Smooth muscle cell of the brain vasculature (primary cell): ENCODE measurements at regions not wholly inside any gene's neighbourhood (a gene's known extent, or its start where the extent isn't known, plus 50 kb on each side); places are given as distances from the start of the nearest gene placed in this dataset.
"Not testable (repeated sequence)": the region's sequence is repeated elsewhere in the genome, so short reads cannot be mapped to it uniquely, and the experiment has no call there.

Experiments used
- DNase-seq: peaks from one replicate; pipeline ENCODE4 v3.0.0-alpha.2; 2012; ENCODE audit warnings: low read depth, low spot score

DNA sequence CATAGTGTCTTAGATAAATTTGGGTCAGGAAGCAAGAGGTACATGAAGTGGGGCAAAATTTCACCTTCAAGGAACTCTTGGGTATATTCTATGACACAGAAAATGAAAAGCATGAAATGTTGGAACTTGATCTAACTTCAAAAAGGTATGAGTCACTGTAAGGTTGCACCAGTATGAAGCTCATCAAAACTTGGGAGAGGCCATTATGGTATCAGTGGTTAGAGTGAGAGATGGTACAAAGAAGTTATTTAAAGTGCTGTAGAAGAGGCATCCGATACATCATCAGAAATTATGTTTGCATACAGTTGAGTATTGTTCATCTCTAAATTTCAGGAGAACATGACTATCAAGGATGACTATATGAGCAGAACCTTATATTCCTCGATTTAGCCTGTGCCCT lies 302.9 kb upstream of the SUCLG2 start:
- no peak for DNase-seq

GRCh38 chr3:67947808-67948508 lies 293.5 kb upstream of the SUCLG2 start:
- no peak for DNase-seq

DNA sequence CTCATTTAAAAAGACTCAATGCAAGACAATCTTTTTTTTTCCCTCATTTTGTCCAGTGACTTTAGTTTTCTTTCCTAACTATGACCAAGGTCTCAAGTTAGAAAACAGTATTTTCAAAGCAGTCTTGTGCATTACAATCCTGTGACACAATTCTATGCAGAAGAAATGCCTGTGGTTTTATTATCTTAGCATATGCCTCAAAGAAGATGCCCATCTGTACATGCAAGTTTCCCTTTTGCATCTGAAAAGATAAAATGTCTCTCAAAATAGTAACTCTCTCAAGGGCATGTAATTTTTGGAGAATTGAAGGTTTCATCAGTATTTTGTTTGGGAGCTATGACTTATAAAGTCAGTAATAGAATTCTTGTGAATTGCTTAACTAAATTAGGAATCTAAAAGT lies 292.0 kb upstream of the SUCLG2 start:
- DNase-seq = no peak

DNA sequence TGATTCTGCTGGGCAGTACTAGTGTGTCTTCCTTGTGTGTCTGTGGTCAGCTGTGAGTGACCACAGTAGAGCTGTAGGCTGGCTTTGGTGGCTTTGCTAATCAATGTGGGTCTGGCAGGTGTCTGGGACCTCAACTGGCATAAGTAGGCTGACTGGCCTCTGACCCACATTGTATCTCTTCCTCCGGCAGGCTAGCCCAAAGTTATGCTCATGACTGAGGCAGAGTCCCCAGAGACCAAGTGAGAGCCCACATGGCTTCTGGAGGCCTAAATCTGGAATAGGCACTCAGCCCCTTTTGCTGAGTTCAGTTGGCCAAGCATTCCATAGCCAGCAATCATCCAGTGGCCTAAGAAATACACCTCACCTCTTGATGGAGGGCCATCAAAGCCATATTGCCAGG lies 289.1 kb upstream of the SUCLG2 start:
- no peak for DNase-seq

GRCh38 chr3:67941433-67942030 lies 287.1 kb upstream of the SUCLG2 start:
- DNase-seq = no peak

DNA sequence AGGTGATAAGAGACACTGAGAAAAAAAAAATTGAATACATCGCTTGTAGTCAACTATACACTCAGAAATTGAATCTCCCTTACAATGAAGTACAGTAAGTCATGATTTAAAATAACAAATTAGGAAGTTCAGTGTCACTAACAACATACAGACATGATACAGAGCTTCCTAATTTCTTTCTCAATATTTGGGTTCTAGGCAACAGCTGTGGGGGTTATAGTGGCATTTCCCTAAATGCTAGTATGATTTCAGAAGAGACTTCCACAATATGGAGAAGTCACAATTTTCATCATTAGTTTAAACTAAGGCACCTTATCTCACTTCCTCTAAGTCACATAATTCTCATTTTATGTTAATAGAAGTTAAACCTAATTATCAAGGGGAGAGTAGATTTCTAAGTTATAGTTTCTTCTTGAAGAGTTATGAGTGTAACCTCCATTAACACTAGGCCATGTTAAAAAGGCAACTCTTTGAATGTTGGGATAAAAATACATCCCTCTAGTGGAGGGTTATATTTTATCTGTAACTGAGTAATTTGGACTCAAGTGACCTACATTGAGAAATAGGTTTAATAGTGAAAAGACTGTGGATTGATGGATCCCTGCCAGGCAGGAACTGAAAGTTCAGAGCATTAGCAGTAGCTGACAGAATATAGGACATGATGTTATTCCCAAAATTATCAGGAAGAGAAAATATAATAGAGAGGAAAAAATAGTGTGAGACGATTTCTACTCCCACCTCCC lies 286.0 kb upstream of the SUCLG2 start:
- DNase-seq = no peak

DNA sequence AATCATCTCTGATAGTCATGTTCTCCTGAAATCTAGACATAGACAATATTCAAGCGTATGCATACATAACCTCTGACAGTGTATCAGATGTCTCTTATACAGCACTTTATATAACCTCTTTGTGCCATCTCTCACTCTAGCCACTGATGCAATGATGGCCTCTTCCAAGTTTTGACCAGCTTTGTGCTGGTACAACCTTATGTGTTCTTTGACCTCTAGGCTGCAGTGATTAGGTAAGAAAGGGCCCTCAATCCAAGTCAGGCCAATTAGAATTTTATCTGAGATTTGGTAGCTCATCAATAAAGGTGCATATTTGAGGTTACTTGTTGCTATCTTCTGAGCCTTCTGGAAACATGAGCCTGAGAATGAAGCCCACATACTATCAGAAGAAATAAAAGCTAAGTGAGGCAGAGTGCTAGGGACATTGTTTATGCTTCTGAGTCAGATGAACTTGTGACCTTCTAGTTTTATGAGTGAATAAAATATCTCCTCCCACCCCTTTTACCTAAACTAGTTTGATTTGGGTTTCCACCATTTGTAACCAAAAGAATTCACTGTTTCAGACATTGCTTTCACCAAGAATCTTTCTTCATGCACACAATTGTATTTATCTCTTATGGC lies 283.2 kb upstream of the SUCLG2 start:
- DNase-seq = no peak

- not testable (repeated sequence) for DNase-seq
These were observed 276.0 kb upstream of the SUCLG2 start for GRCh38 chr3:67930394-67930793.

- DNase-seq = no peak
These were observed 269.4 kb upstream of the SUCLG2 start for GRCh38 chr3:67923796-67924195.

- DNase-seq = no peak
These were observed 266.6 kb upstream of the SUCLG2 start for GRCh38 chr3:67920969-67921368.

DNA sequence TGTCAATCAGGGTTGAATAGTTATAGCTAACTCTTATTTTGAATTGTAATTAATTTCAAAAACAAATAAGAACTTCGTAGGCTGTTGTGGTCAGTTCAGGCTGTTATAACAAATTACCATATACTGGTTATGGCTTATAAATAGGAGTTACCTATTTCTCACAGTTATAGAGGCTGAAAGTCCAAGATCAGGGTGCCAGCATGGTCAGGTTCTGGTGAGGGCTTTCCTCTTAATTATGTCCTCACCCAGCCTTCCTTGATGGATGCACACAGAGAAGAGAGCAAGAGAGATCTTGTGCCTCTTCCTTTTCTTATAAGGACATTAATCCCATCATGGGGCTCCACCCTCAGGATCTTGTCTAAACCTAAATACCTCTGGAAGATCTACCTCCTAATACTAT lies 265.9 kb upstream of the SUCLG2 start:
- no peak for DNase-seq

DNA sequence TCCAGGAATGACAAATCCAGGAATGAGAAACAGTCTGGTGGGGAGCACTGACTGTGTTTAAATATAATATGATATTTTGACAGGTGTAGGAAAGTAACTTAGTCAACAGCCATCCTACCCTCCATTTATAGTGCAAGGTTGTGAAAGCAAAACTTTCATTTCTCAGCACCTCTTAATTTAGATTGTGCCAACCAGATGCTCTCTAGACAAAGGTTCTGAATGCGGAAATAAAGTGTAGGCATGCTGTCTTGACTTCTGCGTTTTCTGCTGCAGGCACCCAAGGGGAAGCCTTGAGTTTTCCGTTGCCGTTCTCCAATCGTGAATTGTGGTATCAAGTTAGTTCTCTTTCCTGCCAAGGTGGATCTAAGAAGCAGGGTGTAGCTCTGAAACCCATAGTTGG lies 261.9 kb upstream of the SUCLG2 start:
- DNase-seq = no peak

DNA sequence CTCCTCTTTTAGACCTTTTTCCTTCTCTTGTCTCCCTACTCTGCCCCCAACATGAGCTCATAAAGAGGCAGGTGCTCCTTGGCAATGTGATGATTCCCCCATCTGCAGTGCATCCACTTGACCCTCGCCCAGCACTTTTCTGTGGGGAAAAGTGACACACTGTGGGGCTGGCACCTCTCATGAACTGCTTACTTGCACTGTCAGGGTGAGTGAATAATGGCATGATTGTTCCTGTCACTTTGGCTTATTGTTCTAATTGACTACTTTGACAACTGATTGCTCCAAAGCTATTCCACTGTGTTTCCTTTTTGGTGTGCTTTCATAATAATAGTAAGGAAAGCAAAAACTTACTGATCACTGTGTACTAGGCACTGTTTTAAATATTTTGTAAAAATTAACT lies 253.3 kb upstream of the SUCLG2 start:
- DNase-seq = no peak

- no peak for DNase-seq
These were observed 251.8 kb upstream of the SUCLG2 start for GRCh38 chr3:67906261-67906660.

DNA sequence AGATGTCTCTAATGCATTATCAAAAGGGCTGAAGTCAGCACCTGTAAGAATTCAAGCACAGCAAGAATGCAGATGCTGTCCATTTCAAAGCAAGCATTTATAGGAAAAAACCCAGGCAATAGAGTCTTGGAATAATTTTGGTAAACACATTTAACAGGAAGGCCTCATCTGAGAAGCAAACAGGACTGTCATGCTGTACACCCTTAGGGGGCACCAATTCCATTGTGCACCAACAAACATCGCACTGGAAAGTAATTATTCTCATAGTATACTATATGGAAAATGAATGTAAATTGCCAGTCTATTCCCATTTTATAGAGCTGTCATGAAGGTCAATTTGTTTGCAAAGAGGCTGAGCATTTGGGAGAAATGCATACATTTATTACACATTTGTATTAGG lies 247.3 kb upstream of the SUCLG2 start:
- DNase-seq = no peak

DNA sequence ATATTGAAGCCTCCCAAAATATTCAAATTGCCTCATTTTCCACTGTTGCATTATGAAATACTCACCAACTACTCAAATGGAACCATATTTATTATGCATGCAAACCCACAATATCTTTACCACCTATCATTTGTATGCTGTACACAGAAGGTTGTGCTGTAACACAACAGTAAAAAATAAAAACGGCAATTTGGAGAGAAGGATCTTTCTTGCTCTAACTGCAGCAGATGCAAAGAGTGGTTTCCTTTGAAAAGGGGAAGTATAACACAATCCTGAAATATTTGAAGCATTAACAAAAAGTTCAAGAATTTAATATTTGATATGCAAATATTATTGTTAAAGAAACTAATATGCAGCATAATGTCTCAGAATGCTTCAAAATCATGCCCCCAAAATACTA lies 244.5 kb upstream of the SUCLG2 start:
- DNase-seq = no peak

DNA sequence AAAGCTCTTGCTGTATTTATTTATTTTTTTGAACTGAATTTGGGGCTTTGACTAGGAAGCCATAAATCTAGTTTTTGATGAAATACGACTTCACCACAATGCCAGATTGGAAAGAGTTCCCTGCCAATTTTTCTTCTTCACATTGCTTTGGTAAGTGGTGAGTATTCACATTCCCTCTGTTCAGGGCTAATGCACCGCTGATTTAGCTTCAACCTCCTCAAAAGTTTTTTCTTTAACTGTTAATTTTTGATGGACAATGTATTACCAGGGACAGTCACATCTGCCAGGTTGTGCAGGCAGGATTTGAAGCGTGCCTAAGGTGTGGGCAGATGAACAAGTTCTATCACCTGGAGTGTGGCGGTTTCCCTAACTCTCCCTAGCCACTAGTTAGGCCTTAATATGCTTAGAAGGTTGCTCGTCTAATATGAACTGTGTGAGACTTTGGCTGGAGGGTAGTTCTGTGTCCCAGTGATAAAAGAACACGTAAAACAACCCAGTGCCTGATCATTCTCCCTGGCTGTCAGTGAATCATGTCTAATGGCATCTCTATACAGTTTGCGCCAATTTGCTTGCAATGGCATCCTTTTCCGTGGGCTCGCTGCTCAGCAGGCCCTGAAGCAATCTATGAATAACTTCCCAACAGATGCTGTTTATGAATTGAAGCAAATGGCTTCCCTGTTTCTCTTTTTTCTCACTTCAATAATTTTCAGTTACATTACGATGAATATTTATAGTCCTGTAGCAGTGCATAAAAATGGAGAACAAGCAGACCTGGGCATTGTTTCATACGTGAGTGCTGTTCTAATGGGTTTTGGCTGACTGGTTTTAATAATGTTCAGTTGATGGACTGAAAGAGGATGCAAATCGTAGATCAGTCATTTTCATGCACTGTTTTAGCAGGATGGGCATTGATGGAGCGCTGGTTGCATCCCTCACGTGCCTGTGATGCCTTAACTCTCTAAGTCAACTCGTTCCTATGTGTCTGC lies 243.2 kb upstream of the SUCLG2 start:
- no peak for DNase-seq

DNA sequence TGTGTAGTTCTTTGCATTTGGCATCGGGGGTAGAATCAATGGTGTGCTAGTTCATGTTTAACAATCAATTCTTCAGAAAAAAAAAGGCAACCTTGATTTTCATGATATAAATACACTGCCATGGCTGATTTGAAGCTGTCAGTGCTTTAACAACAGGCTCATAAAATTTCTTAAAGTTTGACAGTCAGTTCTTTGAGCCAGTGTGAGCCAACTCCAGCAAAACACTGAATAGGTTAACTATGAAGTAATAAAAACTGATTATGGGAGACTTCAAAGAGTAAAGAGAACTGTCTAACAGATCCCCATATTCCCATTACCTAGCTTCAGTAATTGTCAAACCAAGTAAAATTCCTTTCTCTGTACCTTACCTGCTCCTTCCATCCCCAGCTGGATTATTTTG lies 241.7 kb upstream of the SUCLG2 start:
- DNase-seq = no peak

DNA sequence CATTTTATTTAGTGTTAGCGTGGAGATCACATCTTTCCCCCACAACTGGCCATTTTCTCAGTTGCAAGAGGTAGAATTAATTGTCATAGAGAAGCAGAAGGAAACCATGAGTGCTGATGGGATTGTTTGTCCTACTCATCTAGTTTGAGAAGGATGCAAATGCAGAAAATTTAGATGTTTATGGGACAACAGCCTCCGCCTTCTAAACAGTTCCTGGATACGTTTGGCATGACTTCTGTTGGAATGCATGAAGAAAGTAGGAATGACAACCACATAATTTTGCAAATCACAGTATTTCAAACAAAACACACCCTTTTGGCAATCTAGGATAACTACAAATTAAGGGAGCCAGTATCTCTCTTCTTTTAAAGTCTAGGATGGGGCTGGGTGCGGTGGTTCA lies 240.1 kb upstream of the SUCLG2 start:
- DNase-seq = no peak

- no peak for DNase-seq
These were observed 229.9 kb upstream of the SUCLG2 start for GRCh38 chr3:67884345-67884744.

DNA sequence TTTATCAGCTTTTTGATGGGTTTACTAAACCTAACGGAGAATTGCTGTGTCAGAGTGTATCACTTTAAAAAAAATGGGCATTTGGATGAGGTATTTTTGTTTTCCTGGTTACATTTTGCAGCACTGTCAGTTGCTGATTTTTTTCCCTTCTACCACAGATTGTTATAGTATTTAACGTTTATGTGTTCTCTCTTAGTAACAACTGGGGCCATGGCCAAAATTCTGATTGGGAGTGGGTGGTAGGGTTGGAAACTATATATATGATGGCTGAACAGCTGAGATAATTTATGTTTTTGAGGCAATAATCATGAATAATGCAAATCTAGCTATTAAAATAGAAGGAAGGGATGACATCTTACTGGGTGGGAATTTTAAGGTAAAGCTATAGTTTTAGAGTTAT lies 229.4 kb upstream of the SUCLG2 start:
- no peak for DNase-seq
